Cerebellar nuclear complex (tissue), 1 donor: ENCODE measurements at regions not wholly inside any gene's neighbourhood (a gene's known extent, or its start where the extent isn't known, plus 50 kb on each side); places are given as distances from the start of the nearest gene placed in this dataset.

ENCODE experiments used
- DNase-seq, 2 experiments: peaks; one replicate each; lab custom pipeline; 2025; lab: John Stamatoyannopoulos, UW

DNA sequence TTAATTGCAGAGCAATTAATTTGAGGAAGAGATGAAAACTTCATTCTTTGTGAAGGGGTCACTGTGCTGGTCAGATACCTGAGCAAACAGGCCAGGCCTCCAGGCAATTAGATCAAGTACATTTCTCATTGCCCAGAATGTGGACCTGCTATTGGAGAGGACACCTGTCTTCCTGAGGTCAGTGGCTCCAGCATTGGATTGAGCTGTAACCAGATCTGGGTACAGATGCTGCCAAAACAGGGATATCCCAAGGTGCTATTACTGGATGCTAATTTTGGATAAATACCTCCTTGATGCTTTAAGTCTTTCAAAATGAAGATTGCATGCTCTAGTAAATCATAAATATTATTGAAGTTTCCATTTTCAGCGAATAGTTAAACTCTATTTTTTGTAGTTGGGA is 131.5 kb downstream of the FAM161A start:
- no peak for DNase-seq

DNA sequence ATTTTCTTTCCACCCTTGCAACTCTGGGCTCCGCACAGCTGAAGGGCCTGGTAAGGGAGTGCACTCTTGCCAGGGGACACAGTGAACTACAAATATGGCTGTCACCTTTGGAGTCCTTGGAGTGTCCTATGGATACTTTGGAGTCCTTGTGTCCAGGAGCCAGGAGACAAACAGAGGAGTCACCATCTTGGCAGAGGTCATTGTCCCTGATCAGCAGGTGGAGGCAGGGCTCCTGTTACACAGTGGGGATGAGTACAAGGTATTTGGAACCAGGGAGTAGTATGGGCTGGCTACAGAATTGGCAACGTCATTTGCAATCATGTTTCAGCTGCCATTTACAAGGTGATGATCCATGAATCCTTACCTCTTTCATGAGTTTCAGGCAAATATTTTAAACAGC is 132.5 kb downstream of the FAM161A start:
- no peak for DNase-seq

- no peak for DNase-seq
Observed at GRCh38 chr2:61720911-61721310, 132.9 kb downstream of the FAM161A start.

DNA sequence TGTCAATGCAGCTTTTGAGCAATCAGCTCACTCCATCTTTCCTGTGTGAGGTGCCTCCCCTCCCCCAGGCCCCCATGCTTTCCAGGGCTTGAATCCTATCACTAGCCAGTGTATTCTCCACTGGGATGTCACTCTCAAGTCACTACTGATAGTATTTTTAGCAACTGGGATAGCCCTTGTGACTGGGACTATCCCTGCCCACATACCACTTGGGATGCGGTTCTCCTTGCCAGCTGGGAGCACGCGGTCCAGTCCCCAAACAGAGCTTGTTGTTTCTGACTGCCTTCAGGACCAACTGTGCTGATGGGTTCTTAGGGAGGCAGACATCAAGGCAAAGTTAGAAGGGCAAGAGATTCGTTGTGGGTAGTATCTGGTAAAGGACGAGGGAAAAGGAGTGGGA is 134.9 kb downstream of the FAM161A start:
- DNase-seq: no peak

GRCh38 chr2:61715506-61715905 is 138.4 kb downstream of the FAM161A start:
- DNase-seq: no peak

GRCh38 chr2:61714210-61714609 is 139.7 kb downstream of the FAM161A start:
- DNase-seq: no peak

GRCh38 chr2:61713457-61713856 is 140.4 kb downstream of the FAM161A start:
- DNase-seq: no peak

DNA sequence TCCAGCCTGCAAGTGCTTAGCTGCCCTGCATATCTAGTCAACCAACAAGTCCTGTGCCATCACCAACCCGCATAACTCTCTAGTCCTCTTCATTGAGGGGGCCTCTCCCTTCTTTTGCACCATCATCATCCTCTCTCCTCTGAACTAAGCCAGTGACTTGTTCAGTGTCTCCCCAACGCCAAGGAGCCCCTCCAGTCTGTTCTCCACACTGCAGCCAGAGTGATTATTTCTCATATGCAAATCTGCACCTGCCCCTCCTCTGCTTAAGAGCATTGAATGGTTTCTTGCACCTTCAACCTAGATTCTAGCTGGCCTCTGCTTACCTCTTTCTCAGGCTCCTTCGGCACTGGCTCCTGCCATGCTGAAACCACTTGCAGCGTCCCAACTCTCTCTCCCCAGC is 141.8 kb downstream of the FAM161A start:
- no peak for DNase-seq

DNA sequence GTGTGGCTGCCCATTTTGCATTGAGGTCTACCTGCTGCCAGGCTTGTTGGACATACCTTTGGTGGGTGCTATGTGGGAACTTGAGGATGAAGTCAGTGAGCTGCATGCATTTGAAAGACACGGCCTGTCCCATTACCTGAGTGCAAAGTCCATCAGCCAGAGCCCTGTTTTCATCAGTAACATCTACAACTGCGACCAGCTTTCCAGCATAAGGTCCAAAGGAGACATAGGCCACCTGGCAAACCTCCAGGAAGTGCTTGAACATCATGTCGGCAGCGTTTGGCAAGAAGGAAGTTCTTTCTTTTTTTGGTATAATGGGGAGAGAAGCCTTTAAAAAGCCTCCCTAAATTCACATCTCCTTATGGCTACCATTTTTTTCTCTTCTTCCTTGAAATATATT is 143.1 kb downstream of the FAM161A start:
- DNase-seq: no peak

GRCh38 chr2:61707984-61708852 is 145.6 kb downstream of the FAM161A start:
- DNase-seq: no peak

GRCh38 chr2:61705625-61706024 is 148.2 kb downstream of the FAM161A start:
- no peak for DNase-seq

DNA sequence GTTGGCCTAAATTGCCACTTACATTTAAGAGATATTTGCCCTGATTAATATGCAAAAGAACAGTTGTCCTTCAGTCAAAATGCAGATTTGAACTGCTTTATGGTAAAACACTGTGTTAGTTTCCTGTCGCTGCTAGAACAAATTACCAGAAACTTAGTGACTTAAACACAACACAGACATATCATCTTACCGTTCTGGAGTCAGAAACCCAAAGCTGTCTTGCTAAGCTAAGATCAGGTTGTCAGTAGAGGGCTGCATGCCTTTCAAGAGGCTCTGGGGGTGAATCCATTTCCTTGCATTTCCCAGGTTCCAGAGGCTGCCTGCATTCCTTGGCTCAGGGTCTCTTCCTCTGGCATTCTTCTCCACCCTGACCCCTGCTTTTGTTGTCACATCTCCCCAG is 149.5 kb downstream of the FAM161A start:
- DNase-seq: no peak

- no peak for DNase-seq
Observed at GRCh38 chr2:61702088-61702467, 151.8 kb downstream of the FAM161A start.

DNA sequence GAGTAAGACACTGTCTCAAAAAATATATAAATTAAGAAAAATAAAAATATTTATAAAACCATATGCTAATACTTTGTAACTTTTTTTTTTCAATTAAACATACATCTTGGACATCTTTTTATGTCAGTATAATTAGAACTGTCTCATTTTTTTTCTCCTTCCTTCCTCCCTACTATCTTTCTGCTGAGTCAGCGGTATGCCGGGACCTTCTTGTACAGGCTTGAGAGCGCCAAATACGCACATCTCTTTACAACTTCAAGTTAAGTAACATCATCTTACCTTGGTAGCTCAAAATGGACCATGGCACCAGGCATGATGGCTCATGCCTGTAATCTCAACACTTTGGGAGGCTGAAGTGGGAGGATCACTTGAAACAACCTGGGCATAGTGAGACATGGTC is 153.4 kb downstream of the FAM161A start:
- no peak for DNase-seq

DNA sequence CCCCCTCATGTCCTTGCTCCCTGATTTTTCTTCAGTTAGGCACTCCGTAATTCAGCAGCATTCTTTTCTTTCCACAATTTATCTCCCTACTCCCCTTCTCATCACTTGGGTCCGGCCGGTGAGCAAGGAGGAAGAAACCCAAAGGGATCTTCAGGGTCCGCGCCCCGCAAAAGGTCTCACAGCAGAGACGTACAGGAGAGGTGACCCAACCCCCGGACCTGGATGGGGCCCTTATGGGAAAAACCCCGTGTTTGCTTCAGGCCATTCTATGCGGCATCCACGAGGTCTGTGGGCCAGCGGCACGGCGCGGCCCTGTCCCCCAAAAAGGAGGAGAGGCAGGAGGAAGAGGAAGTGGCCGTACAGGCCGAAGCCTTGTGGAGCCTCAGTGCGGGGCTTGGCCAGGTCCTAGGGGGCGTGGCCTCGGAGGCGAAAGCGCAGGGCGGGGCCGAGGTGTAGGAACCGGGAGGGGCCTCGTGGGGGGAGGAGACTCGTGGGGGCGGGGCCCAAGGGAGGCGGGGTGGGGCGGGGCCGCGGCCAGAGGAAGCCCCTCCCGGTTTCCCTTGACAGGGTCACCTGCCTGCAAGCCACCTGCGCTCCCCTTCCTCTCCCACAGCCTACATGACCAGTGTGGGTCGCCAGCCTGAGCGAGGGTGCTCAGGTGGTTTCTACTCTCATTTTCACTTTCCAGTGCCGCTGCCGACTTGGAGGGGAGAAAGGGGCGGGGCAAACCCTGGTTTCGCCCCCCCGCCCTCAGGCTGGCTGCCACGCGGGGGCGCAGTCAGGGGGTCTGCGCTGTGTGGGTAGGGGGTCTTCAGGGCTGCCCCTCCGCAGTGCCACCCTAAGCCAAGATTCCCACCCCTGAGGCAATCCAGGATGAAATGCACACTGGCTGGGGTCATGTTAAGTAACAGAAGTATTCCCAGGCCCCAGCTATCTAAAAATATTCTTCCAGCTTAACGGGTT is 156.4 kb upstream of the XPO1 start:
- peak; percentile 52 for DNase-seq

- DNase-seq: no peak
Observed at GRCh38 chr2:61693744-61694143, 155.6 kb upstream of the XPO1 start.

DNA sequence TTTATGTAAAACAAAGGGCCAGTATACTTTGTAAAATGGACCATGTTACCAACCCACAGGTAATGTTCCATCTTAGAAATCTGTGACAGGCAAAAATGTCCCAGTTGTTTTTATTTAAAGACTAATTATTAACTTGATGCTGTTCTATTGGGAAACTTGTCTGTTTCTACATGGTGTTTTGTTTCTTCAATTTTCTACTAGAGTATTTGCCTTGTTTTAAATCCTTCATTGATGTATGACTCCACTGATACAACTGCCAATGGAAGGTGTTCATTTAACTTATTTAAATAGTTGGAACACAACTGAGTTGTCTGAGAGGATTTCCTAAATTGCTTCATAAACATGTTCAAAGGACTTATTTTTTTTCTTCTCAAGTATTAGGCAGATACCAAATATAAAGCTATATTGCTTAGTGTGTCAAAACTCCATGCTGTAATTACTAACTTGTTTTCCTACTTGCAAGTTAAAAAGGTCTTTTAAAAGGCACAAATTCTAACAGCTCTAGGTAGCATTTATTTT is 152.0 kb upstream of the XPO1 start:
- no peak for DNase-seq

DNA sequence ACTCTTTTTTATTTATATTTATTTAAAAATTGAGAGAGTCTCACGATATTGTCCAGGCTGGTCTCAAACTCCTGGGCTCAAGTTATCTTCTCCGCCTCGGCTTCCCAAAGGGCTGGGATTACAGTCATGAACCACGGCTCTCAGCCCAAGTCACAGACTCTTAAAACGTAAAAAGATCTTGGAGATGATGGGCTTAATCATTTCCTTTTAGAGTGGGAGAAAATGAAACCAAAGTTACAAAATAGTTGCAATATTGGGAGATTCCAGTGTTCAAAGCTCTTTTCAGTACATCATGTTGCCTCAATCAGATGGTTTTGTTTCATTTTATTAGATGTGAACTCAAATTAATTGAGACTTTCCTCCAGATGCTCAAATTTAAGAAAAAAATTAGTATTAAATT is 151.4 kb upstream of the XPO1 start:
- DNase-seq: no peak

- no peak for DNase-seq
Observed at GRCh38 chr2:61688369-61689334, 150.5 kb upstream of the XPO1 start.

DNA sequence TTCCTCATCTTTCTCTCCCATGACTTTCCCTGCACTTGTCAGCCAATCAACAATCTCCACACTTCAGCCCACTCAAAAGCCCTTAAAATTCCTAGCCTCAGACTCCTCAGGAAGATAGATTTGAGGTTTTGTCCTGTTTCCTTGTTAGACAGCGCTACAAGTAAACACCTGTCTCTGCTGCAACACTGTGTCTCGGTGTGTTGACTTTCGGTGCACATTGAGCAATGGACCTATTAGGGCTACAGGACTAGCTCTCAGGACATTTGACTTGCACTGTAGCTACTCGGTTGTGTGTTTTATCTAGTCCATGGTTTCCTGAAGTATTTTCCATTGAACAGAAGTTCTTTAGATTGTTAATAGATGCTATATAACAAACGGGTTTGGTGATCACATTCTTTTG is 140.9 kb upstream of the XPO1 start:
- DNase-seq: no peak

GRCh38 chr2:61677942-61678341 is 139.8 kb upstream of the XPO1 start:
- no peak for DNase-seq

- no peak for DNase-seq
Observed at GRCh38 chr2:61677306-61677705, 139.2 kb upstream of the XPO1 start.
